K562 (cell line): ENCODE measurements at regions not wholly inside any gene's neighbourhood (a gene's known extent, or its start where the extent isn't known, plus 50 kb on each side); places are given as distances from the start of the nearest gene placed in this dataset.

Experiments used
- ATAC-seq: fragments of 200-7000 bp; cut with Tn5 transposase; 3 replicates; pipeline ENCODE4 v1.9.1; 2020; ENCODE audit warnings: moderate library complexity
- BruUV-seq: library from RNA; stranded (reverse); fragments of 400-500 nt; replicated peaks from 2 replicates; lab custom pipeline; 2021; lab: Mats Ljungman, UMichigan
- CTCF ChIA-PET: fragments of 300-600 bp; formaldehyde crosslinking; extraction: SDS; loops from one replicate; lab custom pipeline; 2021; ENCODE audit warnings: low intra/inter-chr PET ratio; lab: Yijun Ruan, JAX
- POLR2A ChIA-PET: fragments of 300-600, 350-650 bp; sonication (Branson Sonifier 250); formaldehyde crosslinking; extraction: SDS; loops from one replicate; lab custom pipeline; 2021; ENCODE audit warnings: antibody characterized with exemption, inconsistent platforms; lab: Yijun Ruan, JAX
- DNase-seq, 4 experiments: peaks; one replicate each; pipeline versions ENCODE4 v3.0.0 to v3.0.0-alpha.2; 2011 to 2018; ENCODE audit warnings: low spot score in 3 of 4, mixed read lengths in 3 of 4; ENCODE audit errors: extremely low read depth in 1 of 4
- FAIRE-seq: peaks from 2 replicates; lab custom pipeline; 2011; peaks lifted over from hg19 to GRCh38; lab: Jason Lieb, UNC
- H2AFZ ChIP-seq: 2 replicates; pipeline ENCODE4 v1.6.0; 2011; ENCODE audit warnings: low read depth, low read length, control low read depth, inconsistent platforms
- H3K27ac ChIP-seq: fragments of 200-600 bp; 3 replicates; pipeline ENCODE4 v1.8.0; 2011; ENCODE audit warnings: low read depth, mild to moderate bottlenecking, control low read depth, inconsistent platforms, low read length, moderate library complexity, mixed read lengths; ENCODE audit errors: extremely low read depth
- H3K27me3 ChIP-seq, 2 experiments: fragments of 300-600 bp in 1 of 2; 2 replicates in 1 of 2; 3 replicates in 1 of 2; pipeline versions ENCODE4 v1.6.0 to v1.8.0; 2011; ENCODE audit warnings: inconsistent platforms in 2 of 2, low read length in 2 of 2, mild to moderate bottlenecking in 1 of 2, mixed read lengths in 1 of 2, moderate library complexity in 1 of 2; ENCODE audit not compliant: control insufficient read depth in 2 of 2, insufficient read depth in 2 of 2
- H3K36me3 ChIP-seq: fragments of 300-600 bp; 3 replicates; pipeline ENCODE4 v1.8.0; 2011; ENCODE audit warnings: mild to moderate bottlenecking, low read length, inconsistent platforms; ENCODE audit not compliant: control insufficient read depth, insufficient read depth
- H3K4me1 ChIP-seq, 2 experiments: fragments of 200-600 bp in 1 of 2; replicated peaks in 1 of 2; 2 replicates in 1 of 2; 3 replicates in 1 of 2; pipeline versions ENCODE4 v1.5.1 to v1.8.0; 2011; ENCODE audit warnings: inconsistent platforms in 2 of 2, low read length in 2 of 2, mild to moderate bottlenecking in 1 of 2, mixed read lengths in 1 of 2, moderate library complexity in 1 of 2; ENCODE audit not compliant: control insufficient read depth in 2 of 2, insufficient read depth in 2 of 2
- H3K4me2 ChIP-seq: 2 replicates; pipeline ENCODE4 v1.6.1; 2011; ENCODE audit warnings: low read length, control low read depth, inconsistent platforms, mixed read lengths; ENCODE audit not compliant: insufficient read depth
- H3K4me3 ChIP-seq: fragments of 200-600 bp; sonication (generic), shearing (Covaris generic); 2 replicates; pipeline ENCODE4 v1.5.1; 2016; ENCODE audit warnings: control low read depth, inconsistent platforms
- H3K79me2 ChIP-seq: fragments of 200-600 bp; 3 replicates; pipeline ENCODE4 v1.8.0; 2011; ENCODE audit warnings: low read length, inconsistent platforms; ENCODE audit not compliant: control insufficient read depth, insufficient read depth
- H3K9ac ChIP-seq, 2 experiments: 2 replicates each; pipeline versions ENCODE4 v1.6.0 to v1.6.1; 2011; ENCODE audit warnings: low read depth in 2 of 2, low read length in 2 of 2, control low read depth in 1 of 2, inconsistent platforms in 1 of 2, mild to moderate bottlenecking in 1 of 2, mixed read lengths in 1 of 2; ENCODE audit not compliant: insufficient read depth in 1 of 2
- H3K9me1 ChIP-seq: one replicate; pipeline ENCODE4 v1.6.0; 2011; ENCODE audit warnings: inconsistent platforms, mild to moderate bottlenecking, low read length, moderate library complexity; ENCODE audit not compliant: control insufficient read depth, insufficient read depth
- H3K9me3 ChIP-seq: replicated peaks from 2 replicates; pipeline ENCODE4 v1.5.1; 2011; ENCODE audit warnings: low read depth, low read length, inconsistent platforms; ENCODE audit not compliant: control insufficient read depth, insufficient read depth
- H4K20me1 ChIP-seq: replicated peaks from 2 replicates; pipeline ENCODE4 v1.6.1; 2011; ENCODE audit warnings: low read length, inconsistent platforms, mixed read lengths; ENCODE audit not compliant: control insufficient read depth, insufficient read depth
- ETV1 ChIP-seq: fragments of 450-650 bp; conservative IDR thresholded peaks from 2 replicates; pipeline ENCODE4 v1.6.1; 2016; ENCODE audit warnings: missing genetic modification characterization, control low read depth, low read depth, missing compliant biosample characterization
- ETV5 ChIP-seq: sonication (generic); formaldehyde crosslinking; IDR thresholded peaks from 2 replicates; pipeline ENCODE4 v1.4.0; 2020; ENCODE audit warnings: low read depth, mild to moderate bottlenecking, missing genetic modification reagents
- FOXJ2 ChIP-seq: fragments of 200-800 bp; sonication (Bioruptor generic); IDR thresholded peaks from 2 replicates; pipeline ENCODE4 v1.6.1; 2016; ENCODE audit warnings: missing genetic modification characterization, missing compliant biosample characterization
- NR3C1 ChIP-seq: sonication (generic); formaldehyde crosslinking; IDR thresholded peaks from 2 replicates; pipeline ENCODE4 v1.8.1; 2022; ENCODE audit warnings: missing genetic modification reagents
- SREBF1 ChIP-seq: fragments of 150-350 bp; IDR thresholded peaks from 2 replicates; pipeline ENCODE4 v1.6.1; 2014; ENCODE audit warnings: antibody characterized with exemption, low read depth, low read length, borderline replicate concordance
- WGBS: fragments of 100-300 bp; shearing (Covaris generic); methylation state at CpG from one replicate; pipeline ENCODE4 v1.1.6; 2016; ENCODE audit warnings: low coverage, mixed read lengths; ENCODE audit not compliant: insufficient coverage; ENCODE audit errors: missing lambda C conversion rate; 5-methylcytosine and 5-hydroxymethylcytosine counted together
- in situ Hi-C: fragments of 300-500 bp; cut with MboI; formaldehyde crosslinking; loops from 4 replicates; pipeline ENCODE4 v1.15.0; 2018; ENCODE audit warnings: inconsistent platforms, mixed read lengths
- intact Hi-C: fragments of 100-400 bp; cut with micrococcal nuclease; formaldehyde crosslinking; loops from 2 replicates; pipeline ENCODE4 v1.14.2; 2022
- TF ChIP-seq, protein P1 (sequence below): IDR thresholded peaks from 3 replicates; pipeline ENCODE4 v1.6.1; 2011; ENCODE audit warnings: borderline replicate concordance, mild to moderate bottlenecking, moderate library complexity; ENCODE audit not compliant: insufficient read length; ENCODE audit errors: extremely low read depth
- TF ChIP-seq, protein P2 (sequence below): conservative IDR thresholded peaks from 2 replicates; pipeline ENCODE4 v1.6.1; 2011; ENCODE audit warnings: low read depth, mild to moderate bottlenecking, low read length; ENCODE audit not compliant: control insufficient read depth
- TF ChIP-seq, protein P3 (sequence below): IDR thresholded peaks from 2 replicates; pipeline ENCODE4 v1.6.1; 2011; ENCODE audit not compliant: insufficient read length; ENCODE audit errors: extremely low read depth
- TF ChIP-seq, protein P4 (sequence below): fragments of 450-650 bp; IDR thresholded peaks from 2 replicates; pipeline ENCODE4 v1.6.1; 2018; ENCODE audit not compliant: partially characterized antibody
- TF ChIP-seq, protein P5 (sequence below): fragments of 250-450 bp; sonication (Bioruptor Pico); IDR thresholded peaks from 2 replicates; pipeline ENCODE4 v1.4.0; 2020

DNA sequence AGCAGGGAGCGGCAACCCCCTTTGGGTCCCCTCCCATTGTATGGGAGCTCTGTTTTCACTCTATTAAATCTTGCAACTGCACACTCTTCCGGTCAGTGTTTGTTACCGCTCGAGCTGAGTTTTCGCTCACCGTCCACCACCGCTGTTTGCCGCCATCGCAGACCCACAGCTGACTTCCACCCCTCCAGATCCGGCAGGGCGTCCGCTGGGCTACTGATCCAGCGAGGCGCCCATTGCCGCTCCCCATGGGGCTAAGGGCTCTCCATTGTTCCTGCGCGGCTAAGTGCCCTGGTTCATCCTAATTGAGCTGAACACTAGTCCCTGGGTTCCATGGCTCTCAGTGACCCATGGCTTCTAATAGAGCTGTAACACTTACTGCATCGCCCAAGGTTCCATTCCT is 115.6 kb upstream of the AUTS2 start (continued):
- TF ChIP-seq, protein P1, sequence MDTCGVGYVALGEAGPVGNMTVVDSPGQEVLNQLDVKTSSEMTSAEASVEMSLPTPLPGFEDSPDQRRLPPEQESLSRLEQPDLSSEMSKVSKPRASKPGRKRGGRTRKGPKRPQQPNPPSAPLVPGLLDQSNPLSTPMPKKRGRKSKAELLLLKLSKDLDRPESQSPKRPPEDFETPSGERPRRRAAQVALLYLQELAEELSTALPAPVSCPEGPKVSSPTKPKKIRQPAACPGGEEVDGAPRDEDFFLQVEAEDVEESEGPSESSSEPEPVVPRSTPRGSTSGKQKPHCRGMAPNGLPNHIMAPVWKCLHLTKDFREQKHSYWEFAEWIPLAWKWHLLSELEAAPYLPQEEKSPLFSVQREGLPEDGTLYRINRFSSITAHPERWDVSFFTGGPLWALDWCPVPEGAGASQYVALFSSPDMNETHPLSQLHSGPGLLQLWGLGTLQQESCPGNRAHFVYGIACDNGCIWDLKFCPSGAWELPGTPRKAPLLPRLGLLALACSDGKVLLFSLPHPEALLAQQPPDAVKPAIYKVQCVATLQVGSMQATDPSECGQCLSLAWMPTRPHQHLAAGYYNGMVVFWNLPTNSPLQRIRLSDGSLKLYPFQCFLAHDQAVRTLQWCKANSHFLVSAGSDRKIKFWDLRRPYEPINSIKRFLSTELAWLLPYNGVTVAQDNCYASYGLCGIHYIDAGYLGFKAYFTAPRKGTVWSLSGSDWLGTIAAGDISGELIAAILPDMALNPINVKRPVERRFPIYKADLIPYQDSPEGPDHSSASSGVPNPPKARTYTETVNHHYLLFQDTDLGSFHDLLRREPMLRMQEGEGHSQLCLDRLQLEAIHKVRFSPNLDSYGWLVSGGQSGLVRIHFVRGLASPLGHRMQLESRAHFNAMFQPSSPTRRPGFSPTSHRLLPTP: no peak
- no peak for TF ChIP-seq NR3C1

DNA sequence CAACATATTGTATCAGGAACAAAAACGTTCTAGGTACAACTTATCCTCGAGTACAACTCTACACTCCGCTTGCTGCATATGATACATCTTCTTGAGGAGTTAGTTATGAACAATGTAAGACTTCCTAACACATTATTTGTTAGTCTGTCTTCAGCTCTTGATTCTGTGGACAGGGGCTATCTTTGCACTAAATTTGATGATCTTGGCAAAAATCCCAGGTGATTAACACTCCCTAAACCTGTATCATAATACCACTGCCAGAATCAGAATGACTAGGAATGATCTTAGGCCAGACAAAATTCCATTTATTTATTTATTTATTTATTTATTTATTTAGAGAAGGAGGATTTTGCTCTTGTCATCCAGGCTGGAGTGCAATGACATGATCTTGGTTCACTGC is 108.7 kb upstream of the AUTS2 start:
- Histone ChIP-seq H3K4me3 (no peak overlapping the region), H3K27me3 (peaks cover 2 to 3% of the 10 kb centered on the region in 2 experiments; a peak in 1 of 5 replicates), H3K4me1 (no peaks in the 10 kb centered on the region), H2AFZ (no peak overlapping the region), H3K9me1 (no peaks in the 10 kb centered on the region), H3K79me2 (no peaks in the 10 kb centered on the region), H3K9ac (no peak overlapping the region), H4K20me1 (no peaks in the 10 kb centered on the region), H3K36me3 (no peaks in the 10 kb centered on the region), H3K27ac (no peak overlapping the region), H3K9me3 (no peaks in the 10 kb centered on the region), H3K4me2 (no peak overlapping the region)
- ATAC-seq (no peak), FAIRE-seq (no peak), DNase-seq (no peak)
- ChIA-PET POLR2A (interaction anchor here (1.4 kb wide), 1 partner anchor 10 kb away, joined by 5 read pairs; no protein-coding TSS in a partner anchor), CTCF (no interaction called here)
- in situ Hi-C loops: no loop called here
- 0% methylated on average over 3 of the region's 3 CpGs for WGBS
- intact Hi-C loops: no loop called here
- BruUV-seq: no TSS peak
- TF ChIP-seq ETV5 (CRISPR knock-in tag): no peak
- TF ChIP-seq, protein P2, sequence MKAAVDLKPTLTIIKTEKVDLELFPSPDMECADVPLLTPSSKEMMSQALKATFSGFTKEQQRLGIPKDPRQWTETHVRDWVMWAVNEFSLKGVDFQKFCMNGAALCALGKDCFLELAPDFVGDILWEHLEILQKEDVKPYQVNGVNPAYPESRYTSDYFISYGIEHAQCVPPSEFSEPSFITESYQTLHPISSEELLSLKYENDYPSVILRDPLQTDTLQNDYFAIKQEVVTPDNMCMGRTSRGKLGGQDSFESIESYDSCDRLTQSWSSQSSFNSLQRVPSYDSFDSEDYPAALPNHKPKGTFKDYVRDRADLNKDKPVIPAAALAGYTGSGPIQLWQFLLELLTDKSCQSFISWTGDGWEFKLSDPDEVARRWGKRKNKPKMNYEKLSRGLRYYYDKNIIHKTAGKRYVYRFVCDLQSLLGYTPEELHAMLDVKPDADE: no peak
- TF ChIP-seq FOXJ2: no peak
- no peak for TF ChIP-seq SREBF1
- TF ChIP-seq, protein P3, sequence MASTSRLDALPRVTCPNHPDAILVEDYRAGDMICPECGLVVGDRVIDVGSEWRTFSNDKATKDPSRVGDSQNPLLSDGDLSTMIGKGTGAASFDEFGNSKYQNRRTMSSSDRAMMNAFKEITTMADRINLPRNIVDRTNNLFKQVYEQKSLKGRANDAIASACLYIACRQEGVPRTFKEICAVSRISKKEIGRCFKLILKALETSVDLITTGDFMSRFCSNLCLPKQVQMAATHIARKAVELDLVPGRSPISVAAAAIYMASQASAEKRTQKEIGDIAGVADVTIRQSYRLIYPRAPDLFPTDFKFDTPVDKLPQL: no peak
- no peak for TF ChIP-seq ETV1 (tag)
- TF ChIP-seq, protein P4, sequence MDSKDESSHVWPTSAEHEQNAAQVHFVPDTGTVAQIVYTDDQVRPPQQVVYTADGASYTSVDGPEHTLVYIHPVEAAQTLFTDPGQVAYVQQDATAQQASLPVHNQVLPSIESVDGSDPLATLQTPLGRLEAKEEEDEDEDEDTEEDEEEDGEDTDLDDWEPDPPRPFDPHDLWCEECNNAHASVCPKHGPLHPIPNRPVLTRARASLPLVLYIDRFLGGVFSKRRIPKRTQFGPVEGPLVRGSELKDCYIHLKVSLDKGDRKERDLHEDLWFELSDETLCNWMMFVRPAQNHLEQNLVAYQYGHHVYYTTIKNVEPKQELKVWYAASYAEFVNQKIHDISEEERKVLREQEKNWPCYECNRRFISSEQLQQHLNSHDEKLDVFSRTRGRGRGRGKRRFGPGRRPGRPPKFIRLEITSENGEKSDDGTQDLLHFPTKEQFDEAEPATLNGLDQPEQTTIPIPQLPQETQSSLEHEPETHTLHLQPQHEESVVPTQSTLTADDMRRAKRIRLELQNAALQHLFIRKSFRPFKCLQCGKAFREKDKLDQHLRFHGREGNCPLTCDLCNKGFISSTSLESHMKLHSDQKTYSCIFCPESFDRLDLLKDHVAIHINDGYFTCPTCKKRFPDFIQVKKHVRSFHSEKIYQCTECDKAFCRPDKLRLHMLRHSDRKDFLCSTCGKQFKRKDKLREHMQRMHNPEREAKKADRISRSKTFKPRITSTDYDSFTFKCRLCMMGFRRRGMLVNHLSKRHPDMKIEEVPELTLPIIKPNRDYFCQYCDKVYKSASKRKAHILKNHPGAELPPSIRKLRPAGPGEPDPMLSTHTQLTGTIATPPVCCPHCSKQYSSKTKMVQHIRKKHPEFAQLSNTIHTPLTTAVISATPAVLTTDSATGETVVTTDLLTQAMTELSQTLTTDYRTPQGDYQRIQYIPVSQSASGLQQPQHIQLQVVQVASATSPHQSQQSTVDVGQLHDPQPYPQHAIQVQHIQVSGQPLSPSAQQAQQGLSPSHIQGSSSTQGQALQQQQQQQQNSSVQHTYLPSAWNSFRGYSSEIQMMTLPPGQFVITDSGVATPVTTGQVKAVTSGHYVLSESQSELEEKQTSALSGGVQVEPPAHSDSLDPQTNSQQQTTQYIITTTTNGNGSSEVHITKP: no peak
- TF ChIP-seq, protein P5, sequence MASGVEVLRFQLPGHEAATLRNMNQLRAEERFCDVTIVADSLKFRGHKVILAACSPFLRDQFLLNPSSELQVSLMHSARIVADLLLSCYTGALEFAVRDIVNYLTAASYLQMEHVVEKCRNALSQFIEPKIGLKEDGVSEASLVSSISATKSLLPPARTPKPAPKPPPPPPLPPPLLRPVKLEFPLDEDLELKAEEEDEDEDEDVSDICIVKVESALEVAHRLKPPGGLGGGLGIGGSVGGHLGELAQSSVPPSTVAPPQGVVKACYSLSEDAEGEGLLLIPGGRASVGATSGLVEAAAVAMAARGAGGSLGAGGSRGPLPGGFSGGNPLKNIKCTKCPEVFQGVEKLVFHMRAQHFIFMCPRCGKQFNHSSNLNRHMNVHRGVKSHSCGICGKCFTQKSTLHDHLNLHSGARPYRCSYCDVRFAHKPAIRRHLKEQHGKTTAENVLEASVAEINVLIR (CRISPR knock-in tag): no peak
